Gastroesophageal sphincter (tissue), 3 donors: ENCODE measurements at regions not wholly inside any gene's neighbourhood (a gene's known extent, or its start where the extent isn't known, plus 50 kb on each side); places are given as distances from the start of the nearest gene placed in this dataset.

ENCODE experiments used
- EP300 ChIP-seq: sonication (generic); formaldehyde crosslinking; IDR thresholded peaks from one replicate; pipeline ENCODE4 v1.6.1; 2017; ENCODE audit warnings: antibody characterized with exemption, mild to moderate bottlenecking
- POLR2A ChIP-seq, 2 donors: fragments of 450-650 bp; IDR thresholded peaks; one replicate each; pipeline ENCODE4 v1.6.1; 2017; ENCODE audit warnings: antibody characterized with exemption in 2 of 2, mild to moderate bottlenecking in 2 of 2, moderate library complexity in 1 of 2
- POLR2AphosphoS5 ChIP-seq: sonication (generic); formaldehyde crosslinking; IDR thresholded peaks from one replicate; pipeline ENCODE4 v1.6.1; 2017; ENCODE audit warnings: antibody characterized with exemption
- TF ChIP-seq, protein P1 (sequence below), 4 experiments: fragments of 200-600 bp in 2 of 4; fragments of 450-650 bp in 2 of 4; sonication (generic) in 1 of 4; IDR thresholded peaks; one replicate each; pipeline ENCODE4 v1.5.1; 2017 to 2019; ENCODE audit warnings: antibody characterized with exemption in 4 of 4, mild to moderate bottlenecking in 2 of 4, moderate library complexity in 2 of 4

- TF ChIP-seq, protein P1, sequence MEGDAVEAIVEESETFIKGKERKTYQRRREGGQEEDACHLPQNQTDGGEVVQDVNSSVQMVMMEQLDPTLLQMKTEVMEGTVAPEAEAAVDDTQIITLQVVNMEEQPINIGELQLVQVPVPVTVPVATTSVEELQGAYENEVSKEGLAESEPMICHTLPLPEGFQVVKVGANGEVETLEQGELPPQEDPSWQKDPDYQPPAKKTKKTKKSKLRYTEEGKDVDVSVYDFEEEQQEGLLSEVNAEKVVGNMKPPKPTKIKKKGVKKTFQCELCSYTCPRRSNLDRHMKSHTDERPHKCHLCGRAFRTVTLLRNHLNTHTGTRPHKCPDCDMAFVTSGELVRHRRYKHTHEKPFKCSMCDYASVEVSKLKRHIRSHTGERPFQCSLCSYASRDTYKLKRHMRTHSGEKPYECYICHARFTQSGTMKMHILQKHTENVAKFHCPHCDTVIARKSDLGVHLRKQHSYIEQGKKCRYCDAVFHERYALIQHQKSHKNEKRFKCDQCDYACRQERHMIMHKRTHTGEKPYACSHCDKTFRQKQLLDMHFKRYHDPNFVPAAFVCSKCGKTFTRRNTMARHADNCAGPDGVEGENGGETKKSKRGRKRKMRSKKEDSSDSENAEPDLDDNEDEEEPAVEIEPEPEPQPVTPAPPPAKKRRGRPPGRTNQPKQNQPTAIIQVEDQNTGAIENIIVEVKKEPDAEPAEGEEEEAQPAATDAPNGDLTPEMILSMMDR (IDR thresholded peaks at IDR 0.05): no peak
- TF ChIP-seq EP300 (no peak), POLR2A (IDR thresholded peaks at IDR 0.05) (no peak), POLR2AphosphoS5 (no peak)
Measured at GRCh38 chr5:34449639-34450038, 206.5 kb upstream of the RAI14 start.
